HG02759 (cell line): ENCODE measurements at regions not wholly inside any gene's neighbourhood (a gene's known extent, or its start where the extent isn't known, plus 50 kb on each side); places are given as distances from the start of the nearest gene placed in this dataset.

ENCODE experiments used
- ATAC-seq: cut with Tn5 transposase; IDR thresholded peaks from one replicate; pipeline ENCODE4 v1.9.1; 2021; ENCODE audit warnings: mild to moderate bottlenecking, moderate library complexity; ENCODE audit not compliant: unreplicated experiment

- ATAC-seq, result peak; percentile 92
Measured at GRCh38 chr6:2563635-2564034, 187.1 kb downstream of the MYLK4 start.

DNA sequence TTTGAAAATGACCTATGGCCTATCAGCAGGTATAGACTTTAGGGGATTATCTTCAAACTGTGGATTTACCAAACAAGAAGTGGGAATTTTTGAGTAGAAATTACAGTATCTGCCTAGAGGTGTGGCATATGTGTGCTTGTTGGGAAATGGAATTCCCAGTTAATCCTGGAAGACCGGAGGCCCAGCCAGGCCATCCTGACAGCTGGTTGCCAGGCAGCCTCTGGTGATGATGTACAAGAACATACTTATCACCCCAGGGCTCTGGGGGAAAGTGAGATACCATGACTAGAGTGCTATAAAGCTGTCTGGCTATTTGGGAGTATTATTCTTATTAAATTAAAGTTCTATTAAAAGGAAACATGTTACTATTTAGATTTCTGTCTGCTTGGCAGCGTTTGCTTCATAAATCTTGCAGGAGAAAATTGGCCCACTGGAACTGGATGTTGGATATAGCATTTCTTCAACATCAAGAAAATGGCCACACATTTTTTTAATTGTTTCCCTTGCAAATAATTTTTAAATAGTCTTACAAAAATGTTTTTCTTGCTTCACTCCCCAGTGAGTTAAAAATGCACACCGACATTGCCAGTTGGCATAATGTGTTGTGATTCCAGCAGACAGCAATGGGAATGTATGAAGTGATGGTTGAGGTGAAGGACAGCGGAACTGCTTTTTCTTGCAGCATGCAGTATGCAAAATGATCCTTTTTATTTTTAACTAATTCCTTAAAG, 187.8 kb downstream of the MYLK4 start:
- no peak for ATAC-seq

DNA sequence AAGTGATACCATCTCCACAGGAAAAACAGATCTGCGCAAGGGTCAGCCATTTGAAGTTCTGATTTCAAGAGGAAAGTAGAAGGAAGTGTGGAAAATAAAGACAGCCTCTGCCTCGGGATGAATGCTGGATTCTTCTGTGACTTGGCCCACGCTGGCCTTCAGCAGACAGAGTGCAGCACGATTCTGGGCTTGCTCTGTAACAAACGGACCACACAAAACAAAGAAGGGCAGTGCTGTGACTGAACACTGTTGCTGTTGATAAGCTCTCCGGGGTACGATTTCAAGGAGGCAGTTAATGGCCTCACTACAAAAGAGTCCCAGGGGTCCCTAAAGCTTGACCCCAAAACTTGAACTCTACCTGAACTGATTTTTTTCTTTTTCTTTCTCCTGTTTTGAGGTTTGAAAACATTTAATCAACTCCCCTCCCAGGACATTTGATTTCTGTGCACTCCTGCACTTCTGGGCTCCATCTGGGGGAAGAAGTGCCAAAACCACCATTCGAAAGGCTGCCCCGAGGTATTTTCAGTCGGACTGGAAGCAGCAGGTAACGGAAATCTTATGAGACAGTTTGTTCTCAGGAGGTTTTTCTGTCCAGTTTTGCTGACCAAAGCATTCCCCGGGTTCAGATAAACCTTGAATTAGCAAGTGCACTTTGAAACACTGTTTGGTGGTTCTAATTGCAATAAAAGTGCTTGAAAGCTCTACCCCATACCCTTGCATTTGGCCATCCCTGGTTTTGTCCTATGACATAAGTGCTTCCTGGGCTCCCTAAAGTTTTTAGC, 189.6 kb downstream of the MYLK4 start:
- no peak for ATAC-seq

DNA sequence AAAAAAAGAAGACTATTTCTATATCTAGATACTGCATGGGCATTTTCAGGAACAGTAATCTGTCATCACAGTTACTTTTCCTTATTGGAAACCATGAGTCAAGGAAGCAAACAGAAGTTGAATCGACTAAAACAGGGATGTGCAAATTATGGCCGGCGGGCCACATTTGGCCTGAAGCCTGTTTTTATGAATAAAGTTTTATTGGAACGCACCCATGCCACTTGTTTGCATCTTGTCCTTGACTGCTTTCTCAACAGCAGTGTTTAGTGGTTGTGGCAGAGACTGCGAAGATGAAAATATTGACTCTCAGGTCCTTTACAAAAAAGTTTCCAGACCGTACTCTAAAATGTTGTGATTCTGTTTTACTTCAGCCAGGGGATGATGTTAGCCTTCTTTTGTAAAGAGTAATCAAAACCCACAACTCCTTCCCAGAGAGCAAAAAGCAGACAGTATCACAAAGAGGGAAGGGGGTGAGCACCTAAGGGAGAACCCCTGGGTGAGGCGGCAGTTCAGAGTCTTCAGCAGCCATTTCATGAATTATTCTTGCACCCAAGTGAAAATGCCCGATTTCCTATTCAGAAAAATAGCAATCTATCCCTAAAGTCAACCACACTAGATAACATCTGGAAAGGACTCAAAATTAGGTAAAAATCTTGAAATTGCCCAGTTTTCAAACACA, 190.4 kb downstream of the MYLK4 start:
- ATAC-seq, result no peak

- ATAC-seq, result no peak
Measured at GRCh38 chr6:2558861-2559801, 191.6 kb downstream of the MYLK4 start.

DNA sequence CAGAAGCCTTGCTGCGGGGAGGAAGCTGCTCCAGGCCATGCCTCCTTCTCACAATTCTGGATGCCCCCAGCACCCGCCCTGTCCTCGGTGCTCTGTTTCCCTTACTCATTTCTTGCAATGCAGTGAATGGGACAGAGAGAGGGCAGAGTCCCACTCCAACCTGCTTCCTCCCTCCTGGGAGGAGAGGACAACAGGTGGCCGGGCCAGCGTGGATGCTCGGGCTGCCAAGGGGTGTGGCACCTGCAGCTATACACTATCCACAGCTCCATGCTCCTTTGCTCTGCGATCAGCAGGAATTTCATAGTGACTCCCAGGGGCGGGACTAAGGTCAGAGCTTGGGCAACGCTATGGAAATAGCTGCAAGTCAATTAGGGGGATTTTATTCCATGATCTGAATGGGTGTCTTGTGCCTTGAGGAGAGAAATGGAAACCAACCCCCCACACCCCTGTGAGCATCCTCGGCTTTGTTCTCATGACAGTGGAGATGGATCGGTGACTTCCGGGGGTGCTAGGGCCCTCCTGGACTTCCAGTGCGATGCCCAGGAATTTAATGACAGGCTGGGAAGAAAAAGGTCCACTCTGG, 192.5 kb downstream of the MYLK4 start:
- ATAC-seq, result no peak

DNA sequence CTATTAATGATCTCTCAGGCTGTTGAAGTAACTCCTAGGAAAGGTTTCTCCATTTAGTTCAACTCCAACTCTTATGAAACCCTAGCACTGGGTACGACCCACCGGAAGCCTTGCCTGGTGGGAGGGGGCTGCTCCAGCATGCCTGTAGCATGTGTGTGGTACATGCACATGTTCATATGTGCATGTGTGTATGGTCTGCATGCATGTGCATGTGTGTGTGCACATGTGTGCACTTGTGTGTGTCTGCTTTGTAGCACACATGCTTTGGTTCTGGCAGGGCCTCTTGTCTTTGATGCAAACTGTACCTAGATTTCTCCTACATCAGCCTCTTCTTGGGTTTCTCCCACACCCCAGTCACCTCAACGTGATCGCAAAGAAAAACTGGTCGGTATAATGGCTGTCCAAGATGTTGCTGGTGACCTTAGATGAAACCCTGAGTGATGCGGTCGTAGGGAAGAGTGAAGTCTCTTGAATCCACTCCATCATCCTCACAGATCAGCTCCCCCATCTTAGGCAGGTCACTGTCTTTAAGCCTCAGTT, 193.5 kb downstream of the MYLK4 start:
- ATAC-seq, result no peak

DNA sequence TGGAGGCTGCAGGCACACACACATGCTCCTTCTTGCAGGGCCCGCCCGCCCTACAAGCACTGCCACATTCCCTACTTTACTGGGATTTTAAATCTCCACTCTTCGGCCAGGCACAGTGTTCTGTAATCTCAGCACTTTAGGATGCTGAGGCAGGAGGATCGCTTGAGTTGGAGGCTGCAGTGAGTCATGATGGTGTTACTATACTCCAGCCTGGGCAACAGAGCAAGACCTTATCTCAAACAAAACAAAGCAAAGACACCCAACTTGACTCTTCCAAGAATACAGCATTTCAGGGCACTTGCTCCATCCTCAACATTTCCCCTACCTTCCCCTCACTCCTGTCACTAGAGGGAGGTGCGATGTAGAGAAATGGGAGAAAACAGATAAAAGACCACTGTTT, 194.0 kb downstream of the MYLK4 start:
- ATAC-seq, result no peak

- ATAC-seq, result no peak
Measured at GRCh38 chr6:2554651-2555260, 196.0 kb downstream of the MYLK4 start.

- ATAC-seq, result no peak
Measured at GRCh38 chr6:2552526-2553154, 198.1 kb downstream of the MYLK4 start.

- ATAC-seq, result no peak
Measured at GRCh38 chr6:2551705-2552104, 199.0 kb downstream of the MYLK4 start.

- ATAC-seq, result no peak
Measured at GRCh38 chr6:2550247-2550646, 200.5 kb downstream of the MYLK4 start.

GRCh38 chr6:2549834-2550233, 200.9 kb downstream of the MYLK4 start:
- ATAC-seq, result no peak

GRCh38 chr6:2547355-2547754, 203.4 kb downstream of the MYLK4 start:
- no peak for ATAC-seq

GRCh38 chr6:2546901-2547300, 203.8 kb downstream of the MYLK4 start:
- ATAC-seq, result no peak

GRCh38 chr6:2545383-2546038, 205.2 kb downstream of the MYLK4 start:
- no peak for ATAC-seq

DNA sequence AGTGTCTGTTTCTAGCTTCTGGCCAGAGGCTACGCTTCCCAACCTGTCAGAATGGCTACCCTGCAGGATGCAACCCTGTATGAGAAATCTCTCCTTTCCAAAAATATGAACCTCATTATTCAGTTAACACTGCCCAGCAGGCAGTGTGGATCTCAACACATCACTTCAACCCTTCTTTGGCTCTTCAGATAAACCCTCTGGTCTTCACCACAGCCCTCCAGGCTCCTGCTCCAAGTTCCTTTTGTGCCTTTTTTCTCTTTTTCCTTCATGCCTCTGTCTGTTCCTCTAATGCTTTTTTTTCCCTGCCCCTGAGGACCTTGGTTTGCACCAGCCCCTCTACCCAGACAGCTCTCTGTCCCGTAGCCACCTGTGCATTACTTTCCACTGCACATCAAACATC, 207.4 kb downstream of the MYLK4 start:
- peak; percentile 12 for ATAC-seq

DNA sequence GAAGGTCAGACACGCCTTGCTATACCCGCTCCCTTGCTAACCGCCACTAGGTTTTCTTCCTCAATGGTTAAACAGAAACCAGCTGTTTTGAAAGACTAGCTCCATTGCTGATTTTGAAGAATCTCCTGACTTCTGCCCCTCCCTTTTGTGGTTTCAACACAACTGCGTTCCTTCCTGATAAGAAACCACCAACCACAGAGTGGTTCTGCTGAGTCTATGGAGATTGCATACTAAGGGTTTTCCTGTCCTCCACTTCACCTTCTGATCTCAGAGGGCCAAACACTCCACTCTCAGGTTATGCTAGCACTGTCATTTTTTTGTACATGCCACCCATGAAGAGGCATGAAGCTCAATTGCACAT, 207.9 kb downstream of the MYLK4 start:
- ATAC-seq, result peak; percentile 92
